Mucosa of descending colon (tissue), 3 donors: ENCODE measurements at regions not wholly inside any gene's neighbourhood (a gene's known extent, or its start where the extent isn't known, plus 50 kb on each side); places are given as distances from the start of the nearest gene placed in this dataset.

Experiments used
- ATAC-seq: fragments of 200-7000 bp; cut with Tn5 transposase; one replicate; pipeline ENCODE4 v1.9.1; 2020; ENCODE audit warnings: mild to moderate bottlenecking, moderate library complexity
- DNase-seq, 3 donors: peaks; one replicate each; pipeline ENCODE4 v3.0.0-alpha.2; 2020
- H3K36me3 ChIP-seq: fragments of 200-600 bp; one replicate; pipeline ENCODE4 v1.8.0; 2021; ENCODE audit warnings: low read depth, mild to moderate bottlenecking
- H3K4me1 ChIP-seq: fragments of 200-600 bp; one replicate; pipeline ENCODE4 v1.8.0; 2021; ENCODE audit warnings: low read depth, mild to moderate bottlenecking
- H3K4me3 ChIP-seq: fragments of 200-600 bp; one replicate; pipeline ENCODE4 v1.8.0; 2021; ENCODE audit warnings: mild to moderate bottlenecking
- H3K9me3 ChIP-seq: fragments of 200-600 bp; one replicate; pipeline ENCODE4 v1.8.0; 2021; ENCODE audit warnings: mild to moderate bottlenecking
- intact Hi-C, 2 donors: fragments of 100-400 bp; cut with DNase I in 1 of 2; cut with micrococcal nuclease in 1 of 2; formaldehyde crosslinking; loops; one replicate each; pipeline versions ENCODE4 v1.11.0 to v1.11.1; 2022; cut with DNase I, micrococcal nuclease
- TF ChIP-seq, protein P1 (sequence below): fragments of 200-600 bp; IDR thresholded peaks from one replicate; pipeline ENCODE4 v1.8.0; 2022; ENCODE audit warnings: antibody characterized with exemption, mild to moderate bottlenecking
- donor health status: DM: no; HTN: no; CAD: no; lungs with moderate emphysema.
- donor health status: DM: no; HTN: no; CAD: no.
- donor health status: DM: no; HTN: yes; CAD: no.

DNA sequence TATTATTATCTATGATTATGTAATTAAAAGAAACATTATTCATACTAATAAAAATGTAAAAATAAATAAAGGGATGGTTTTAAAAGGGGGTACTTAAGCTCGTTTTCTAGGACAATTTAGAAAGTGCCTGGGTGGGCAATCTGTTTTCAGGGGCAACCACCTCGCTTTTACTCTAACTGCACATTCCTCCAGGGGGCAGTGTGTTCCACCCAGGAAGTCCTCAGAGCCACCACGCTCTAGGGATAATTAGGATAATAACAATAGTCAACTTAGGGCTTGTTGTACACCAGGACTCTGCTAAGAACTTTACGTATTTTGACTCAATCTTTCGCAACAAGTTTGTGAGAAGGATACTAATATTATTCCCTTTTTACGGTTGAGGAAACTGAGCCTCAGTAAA lies 396.7 kb upstream of the MAF start:
- H3K4me1 ChIP-seq = no peaks in the 10 kb centered on the region
- TF ChIP-seq, protein P1, sequence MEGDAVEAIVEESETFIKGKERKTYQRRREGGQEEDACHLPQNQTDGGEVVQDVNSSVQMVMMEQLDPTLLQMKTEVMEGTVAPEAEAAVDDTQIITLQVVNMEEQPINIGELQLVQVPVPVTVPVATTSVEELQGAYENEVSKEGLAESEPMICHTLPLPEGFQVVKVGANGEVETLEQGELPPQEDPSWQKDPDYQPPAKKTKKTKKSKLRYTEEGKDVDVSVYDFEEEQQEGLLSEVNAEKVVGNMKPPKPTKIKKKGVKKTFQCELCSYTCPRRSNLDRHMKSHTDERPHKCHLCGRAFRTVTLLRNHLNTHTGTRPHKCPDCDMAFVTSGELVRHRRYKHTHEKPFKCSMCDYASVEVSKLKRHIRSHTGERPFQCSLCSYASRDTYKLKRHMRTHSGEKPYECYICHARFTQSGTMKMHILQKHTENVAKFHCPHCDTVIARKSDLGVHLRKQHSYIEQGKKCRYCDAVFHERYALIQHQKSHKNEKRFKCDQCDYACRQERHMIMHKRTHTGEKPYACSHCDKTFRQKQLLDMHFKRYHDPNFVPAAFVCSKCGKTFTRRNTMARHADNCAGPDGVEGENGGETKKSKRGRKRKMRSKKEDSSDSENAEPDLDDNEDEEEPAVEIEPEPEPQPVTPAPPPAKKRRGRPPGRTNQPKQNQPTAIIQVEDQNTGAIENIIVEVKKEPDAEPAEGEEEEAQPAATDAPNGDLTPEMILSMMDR = no peak
- no peak overlapping the region for H3K4me3 ChIP-seq
- ATAC-seq = no peak
- intact Hi-C loops = no loop called here
- DNase-seq = peak in 1 of 3 donors; percentile 28
- H3K36me3 ChIP-seq = no peaks in the 10 kb centered on the region
- H3K9me3 ChIP-seq = no peaks in the 10 kb centered on the region

DNA sequence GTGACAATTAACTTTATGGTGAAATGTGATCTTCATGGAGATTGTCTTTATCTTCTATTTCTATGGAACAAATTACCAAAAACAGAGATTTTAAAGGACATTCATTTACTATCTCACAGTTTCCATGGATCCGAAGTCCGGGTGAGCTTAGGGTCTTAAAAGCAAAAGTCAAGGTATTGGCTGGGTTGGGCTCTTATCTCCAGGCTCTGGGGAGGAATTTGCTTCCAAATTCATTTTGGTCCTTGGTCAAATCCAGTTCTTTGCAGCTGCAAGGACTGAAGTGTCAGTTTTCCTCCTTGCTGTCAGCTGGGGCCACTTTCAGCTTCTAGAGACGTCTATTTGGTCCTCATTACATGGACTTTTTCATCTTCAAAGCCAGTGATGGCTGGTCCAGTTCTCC lies 395.8 kb upstream of the MAF start:
- H3K4me1 ChIP-seq = no peaks in the 10 kb centered on the region

DNA sequence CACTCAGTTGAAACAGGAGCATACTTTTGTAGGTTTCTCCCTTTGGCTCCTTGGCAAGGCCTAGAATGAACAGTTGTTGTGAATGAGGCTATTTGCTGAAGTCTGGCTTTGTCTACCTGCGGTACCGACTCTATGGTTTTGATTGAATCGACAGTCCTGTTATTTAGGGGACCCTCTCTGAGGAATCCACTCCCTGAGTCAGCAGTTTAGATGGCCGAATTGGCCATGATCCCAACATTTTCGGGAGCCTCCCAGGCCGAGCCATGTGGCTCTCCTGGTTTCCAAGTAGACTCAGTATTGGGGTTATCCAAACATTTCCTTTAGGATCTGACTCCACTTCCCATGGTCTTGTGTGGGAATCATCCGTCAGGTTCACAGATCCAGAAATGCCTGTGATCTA lies 394.8 kb upstream of the MAF start:
- H3K4me3 ChIP-seq = no peak overlapping the region
- H3K36me3 ChIP-seq = no peaks in the 10 kb centered on the region
- no peak for DNase-seq
- no peak for ATAC-seq
- intact Hi-C loops = no loop called here
- H3K4me1 ChIP-seq = no peaks in the 10 kb centered on the region
- H3K9me3 ChIP-seq = no peaks in the 10 kb centered on the region
- TF ChIP-seq, protein P1 = no peak

More for the DNA sequence above, 395.8 kb upstream of the MAF start:
- H3K36me3 ChIP-seq = no peaks in the 10 kb centered on the region
- H3K4me3 ChIP-seq = no peak overlapping the region
- intact Hi-C loops = no loop called here
- DNase-seq = no peak
- no peaks in the 10 kb centered on the region for H3K9me3 ChIP-seq
- TF ChIP-seq, protein P1 = no peak
- ATAC-seq = no peak

DNA sequence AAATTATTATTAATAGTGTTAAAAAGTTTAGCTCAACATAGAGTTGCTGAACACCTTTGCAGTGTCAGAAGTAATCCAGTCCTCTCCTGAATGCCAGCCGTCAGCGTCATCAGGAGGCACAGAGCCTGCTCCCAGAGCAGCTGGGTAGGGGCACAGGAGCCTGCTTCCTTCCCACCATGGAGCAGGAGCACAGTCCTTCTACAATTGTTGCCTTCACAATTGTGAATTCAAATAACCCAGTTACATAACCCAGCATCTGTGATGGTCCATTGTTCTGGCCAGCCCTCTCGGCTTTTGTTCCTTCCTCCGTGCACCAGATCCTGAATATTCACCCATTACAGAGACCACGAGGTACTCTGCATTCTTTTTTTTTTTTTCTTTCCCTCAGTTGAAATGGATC lies 393.9 kb upstream of the MAF start:
- H3K4me1 ChIP-seq = no peaks in the 10 kb centered on the region
- DNase-seq (no peak), ATAC-seq (no peak)
- TF ChIP-seq, protein P1 = no peak
- intact Hi-C loops = no loop called here
- no peaks in the 10 kb centered on the region for H3K9me3 ChIP-seq
- no peaks in the 10 kb centered on the region for H3K36me3 ChIP-seq
- H3K4me3 ChIP-seq = no peak overlapping the region

DNA sequence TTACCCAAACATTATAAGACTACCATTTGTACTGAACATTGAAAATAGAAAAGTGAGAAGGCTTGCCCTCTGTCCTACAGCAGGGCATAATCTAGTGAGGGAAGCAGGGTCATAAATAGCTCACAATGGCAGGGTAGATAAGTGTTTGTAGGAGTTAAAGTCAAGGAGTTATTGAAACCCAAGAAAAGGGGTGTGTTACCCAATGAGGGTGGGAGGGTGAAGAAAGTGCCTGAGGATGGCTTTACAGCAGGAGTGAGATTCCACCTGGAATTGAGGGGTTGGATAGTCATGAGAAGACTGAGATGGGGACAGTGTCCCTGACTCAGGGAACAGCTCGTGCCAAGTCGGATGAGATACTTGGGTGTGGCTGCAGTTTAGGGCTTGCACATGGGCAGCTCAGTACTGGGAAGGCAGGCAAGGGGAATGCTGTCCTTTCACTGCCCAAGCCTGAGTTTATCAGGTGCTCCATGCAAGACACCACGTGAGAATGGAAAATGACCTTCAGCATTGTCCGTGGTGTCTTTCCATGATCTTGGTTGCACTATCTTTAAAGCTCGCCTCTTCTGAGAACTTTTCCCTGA lies 393.2 kb upstream of the MAF start:
- intact Hi-C loops = no loop called here
- DNase-seq (peak in 2 of 3 donors; percentile 34 to 38), ATAC-seq (peak; percentile 53)
- TF ChIP-seq, protein P1 = no peak
- Histone ChIP-seq H3K4me1 (no peaks in the 10 kb centered on the region), H3K9me3 (no peaks in the 10 kb centered on the region), H3K36me3 (no peaks in the 10 kb centered on the region), H3K4me3 (no peak overlapping the region)

DNA sequence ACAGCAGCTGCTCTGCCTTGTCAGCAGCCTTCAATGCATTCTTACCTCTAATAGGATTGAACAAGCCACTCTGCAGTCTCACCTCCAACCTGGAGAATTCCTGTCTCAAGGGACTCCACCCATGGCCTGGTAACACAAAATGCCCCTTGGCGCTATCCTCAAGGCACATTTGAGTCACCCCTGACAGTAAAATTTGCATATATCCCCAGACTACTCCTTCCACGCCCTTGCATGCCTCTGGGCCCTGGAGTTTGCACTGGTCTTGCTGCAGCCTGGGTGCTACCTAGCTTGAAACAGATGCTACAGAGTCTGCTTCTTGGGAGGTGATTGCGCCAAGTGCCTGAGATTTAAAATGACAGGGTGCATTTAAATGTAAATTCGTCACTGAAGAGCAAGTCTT lies 391.4 kb upstream of the MAF start:
- TF ChIP-seq, protein P1 = no peak
- intact Hi-C loops = no loop called here
- Histone ChIP-seq H3K4me3 (no peak overlapping the region), H3K36me3 (no peaks in the 10 kb centered on the region), H3K9me3 (no peaks in the 10 kb centered on the region), H3K4me1 (no peaks in the 10 kb centered on the region)
- DNase-seq (no peak), ATAC-seq (no peak)
